Prostate gland (tissue), 2 donors: ENCODE measurements at regions not wholly inside any gene's neighbourhood (a gene's known extent, or its start where the extent isn't known, plus 50 kb on each side); places are given as distances from the start of the nearest gene placed in this dataset.

Experiments
- POLR2AphosphoS5 ChIP-seq: sonication (generic); formaldehyde crosslinking; IDR thresholded peaks from one replicate; pipeline ENCODE4 v1.6.1; 2017; ENCODE audit warnings: antibody characterized with exemption
- TF ChIP-seq, protein P1 (sequence below), 4 experiments: fragments of 200-600 bp in 2 of 4; fragments of 450-650 bp in 2 of 4; sonication (generic) in 2 of 4; IDR thresholded peaks; 1 replicate in 3 of 4; 2 replicates in 1 of 4; pipeline ENCODE4 v1.5.1; 2016 to 2019; ENCODE audit warnings: antibody characterized with exemption in 4 of 4, mild to moderate bottlenecking in 2 of 4, moderate library complexity in 2 of 4

DNA sequence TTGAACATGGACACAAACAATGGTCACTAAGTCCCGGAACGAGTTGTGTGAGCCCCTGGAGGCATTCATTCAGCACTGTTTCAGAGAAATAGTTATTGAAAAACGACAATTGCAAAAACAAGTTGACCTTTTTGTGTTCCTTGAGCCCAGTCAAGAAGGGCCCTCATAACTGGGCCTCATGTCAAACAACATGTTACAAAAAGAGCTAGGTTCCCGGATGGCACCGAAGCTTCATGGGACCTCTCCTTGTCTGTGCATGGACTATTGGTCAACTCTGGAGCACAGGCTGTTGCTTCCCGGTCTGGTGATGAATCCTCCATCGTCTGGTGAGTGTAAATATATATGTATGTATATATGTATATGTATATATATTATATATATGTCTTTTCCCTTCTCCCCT, 176.6 kb downstream of the ALG10 start:
- TF ChIP-seq, protein P1, sequence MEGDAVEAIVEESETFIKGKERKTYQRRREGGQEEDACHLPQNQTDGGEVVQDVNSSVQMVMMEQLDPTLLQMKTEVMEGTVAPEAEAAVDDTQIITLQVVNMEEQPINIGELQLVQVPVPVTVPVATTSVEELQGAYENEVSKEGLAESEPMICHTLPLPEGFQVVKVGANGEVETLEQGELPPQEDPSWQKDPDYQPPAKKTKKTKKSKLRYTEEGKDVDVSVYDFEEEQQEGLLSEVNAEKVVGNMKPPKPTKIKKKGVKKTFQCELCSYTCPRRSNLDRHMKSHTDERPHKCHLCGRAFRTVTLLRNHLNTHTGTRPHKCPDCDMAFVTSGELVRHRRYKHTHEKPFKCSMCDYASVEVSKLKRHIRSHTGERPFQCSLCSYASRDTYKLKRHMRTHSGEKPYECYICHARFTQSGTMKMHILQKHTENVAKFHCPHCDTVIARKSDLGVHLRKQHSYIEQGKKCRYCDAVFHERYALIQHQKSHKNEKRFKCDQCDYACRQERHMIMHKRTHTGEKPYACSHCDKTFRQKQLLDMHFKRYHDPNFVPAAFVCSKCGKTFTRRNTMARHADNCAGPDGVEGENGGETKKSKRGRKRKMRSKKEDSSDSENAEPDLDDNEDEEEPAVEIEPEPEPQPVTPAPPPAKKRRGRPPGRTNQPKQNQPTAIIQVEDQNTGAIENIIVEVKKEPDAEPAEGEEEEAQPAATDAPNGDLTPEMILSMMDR (IDR thresholded peaks at IDR 0.05): no peak
- TF ChIP-seq POLR2AphosphoS5: no peak
